GM10266 (cell line): ENCODE measurements at regions not wholly inside any gene's neighbourhood (a gene's known extent, or its start where the extent isn't known, plus 50 kb on each side); places are given as distances from the start of the nearest gene placed in this dataset.
"Not testable (repeated sequence)": the region's sequence is repeated elsewhere in the genome, so short reads cannot be mapped to it uniquely, and the experiment has no call there.

Experiments used
- DNase-seq: peaks from one replicate; pipeline ENCODE4 v3.0.0; 2012; ENCODE audit errors: extremely low spot score
- CTCF ChIP-seq: IDR thresholded peaks from 2 replicates; pipeline ENCODE4 v1.5.1; 2012; ENCODE audit warnings: mild to moderate bottlenecking, low read depth; ENCODE audit not compliant: control insufficient read depth, insufficient read depth; ENCODE audit errors: missing control alignments

DNA sequence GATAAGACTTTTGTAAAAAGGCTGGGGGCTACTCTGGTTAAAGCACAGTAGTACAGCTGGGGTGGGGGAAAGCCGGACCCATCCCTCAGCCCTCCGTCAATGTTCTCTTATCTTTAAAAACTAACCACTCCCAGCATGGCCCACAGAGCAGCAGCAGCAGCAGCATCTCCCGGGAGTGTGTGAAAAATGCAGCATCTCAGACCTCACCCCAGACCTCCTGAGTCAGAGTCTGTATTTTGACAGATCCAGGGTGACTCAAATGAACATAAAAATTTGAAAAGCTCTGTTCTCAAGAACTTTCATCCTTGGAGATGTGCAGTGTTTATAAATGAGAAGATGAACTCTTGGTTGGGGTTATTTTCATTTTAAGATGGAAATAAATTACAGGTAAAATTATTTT is 277.7 kb upstream of the ECI2 start:
- no peak for TF ChIP-seq CTCF
- DNase-seq: no peak

- no peak for TF ChIP-seq CTCF
- no peak for DNase-seq
Measured at GRCh38 chr6:4412488-4412887, 277.1 kb upstream of the ECI2 start.

GRCh38 chr6:4412077-4412476 is 276.7 kb upstream of the ECI2 start:
- no peak for TF ChIP-seq CTCF
- DNase-seq: no peak

DNA sequence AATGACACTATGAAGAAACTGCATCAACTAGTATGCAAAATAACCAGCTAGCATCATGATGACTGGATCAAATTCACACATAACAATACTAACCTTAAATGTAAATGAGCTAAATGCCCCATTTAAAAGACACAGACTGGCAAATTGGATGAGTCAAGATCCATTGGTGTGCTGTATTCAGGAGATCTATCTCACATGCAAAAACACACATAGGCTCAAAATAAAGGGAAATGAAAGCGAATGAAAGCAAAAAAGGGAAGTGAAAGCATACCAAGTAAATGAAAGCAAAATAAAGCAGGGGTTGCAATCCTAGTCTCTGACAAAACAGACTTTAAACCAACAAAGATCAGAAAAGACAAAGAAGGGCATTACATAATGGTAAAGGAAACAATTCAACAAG is 272.3 kb upstream of the ECI2 start:
- DNase-seq: not testable (repeated sequence)

DNA sequence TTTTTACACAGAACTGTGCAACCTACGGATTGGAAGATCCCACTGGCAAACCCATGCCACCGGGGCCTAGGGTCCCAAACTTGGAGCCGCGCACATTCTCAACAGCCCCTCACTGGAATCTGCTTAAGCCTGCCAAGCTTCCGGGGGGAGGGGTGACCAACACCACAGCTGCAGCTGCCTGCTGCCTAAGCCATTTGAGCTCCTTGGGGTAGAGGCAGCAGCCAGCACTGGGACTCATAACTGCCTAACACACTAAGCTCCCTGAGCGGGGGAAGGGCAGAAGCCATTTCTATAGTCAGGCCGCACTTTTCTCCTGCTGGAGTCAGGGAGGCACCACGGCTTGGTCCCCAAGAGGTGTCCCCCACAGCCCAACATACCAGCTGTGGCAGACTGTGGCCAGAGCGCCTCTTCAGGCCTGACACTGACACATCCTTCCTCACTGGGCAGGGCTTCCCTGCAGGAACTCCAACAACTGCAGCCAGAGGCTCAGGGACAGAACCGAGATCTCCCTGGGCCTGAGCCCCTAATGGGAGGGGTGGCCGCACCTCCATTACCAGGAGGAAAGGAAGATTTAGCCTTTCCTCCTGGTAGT is 270.3 kb upstream of the ECI2 start:
- no peak for TF ChIP-seq CTCF
- DNase-seq: no peak

GRCh38 chr6:4404415-4404814 is 269.0 kb upstream of the ECI2 start:
- DNase-seq: no peak
- TF ChIP-seq CTCF: no peak

DNA sequence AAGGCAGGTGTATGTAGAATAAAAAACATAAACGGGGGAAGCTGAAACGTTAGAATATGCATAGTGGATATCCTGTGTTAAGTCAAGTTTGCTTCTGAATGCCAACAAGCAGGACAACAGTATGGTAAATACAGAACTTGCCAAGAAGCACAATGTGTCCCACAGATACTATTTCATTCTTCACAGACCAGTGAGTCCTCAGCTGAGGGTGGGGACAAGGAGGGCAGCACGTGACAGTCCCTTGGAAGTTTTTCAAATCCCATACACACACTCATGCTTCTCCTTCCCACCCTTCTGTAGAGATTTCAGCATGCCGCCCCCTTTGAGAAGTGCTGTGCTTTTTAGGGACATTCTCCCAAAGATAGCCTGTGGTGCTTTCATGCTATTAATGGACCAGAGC is 268.5 kb upstream of the ECI2 start:
- no peak for DNase-seq
- no peak for TF ChIP-seq CTCF

- DNase-seq: no peak
- TF ChIP-seq CTCF: no peak
Measured at GRCh38 chr6:4403023-4403752, 267.8 kb upstream of the ECI2 start.
